H9 (cell line): ENCODE measurements at regions not wholly inside any gene's neighbourhood (a gene's known extent, or its start where the extent isn't known, plus 50 kb on each side); places are given as distances from the start of the nearest gene placed in this dataset.

Experiments
- DNase-seq: peaks from one replicate; pipeline ENCODE4 v3.0.0-alpha.2; 2017
- H2AFZ ChIP-seq: one replicate; pipeline ENCODE4 v1.6.1; 2013; ENCODE audit warnings: mild to moderate bottlenecking, low read length, control low read depth, moderate library complexity
- H2AK5ac ChIP-seq: 2 replicates; pipeline ENCODE4 v1.6.1; 2013; ENCODE audit warnings: low read length, control low read depth, mixed read lengths; ENCODE audit not compliant: insufficient read length
- H2BK120ac ChIP-seq: one replicate; pipeline ENCODE4 v1.6.1; 2013; ENCODE audit warnings: low read depth, mild to moderate bottlenecking, low read length, control low read depth, inconsistent platforms; ENCODE audit not compliant: poor library complexity, severe bottlenecking
- H2BK12ac ChIP-seq: 2 replicates; pipeline ENCODE4 v1.6.1; 2013; ENCODE audit warnings: low read length, control low read depth, mixed read lengths, low read depth; ENCODE audit not compliant: insufficient read length
- H2BK15ac ChIP-seq: 2 replicates; pipeline ENCODE4 v1.6.1; 2013; ENCODE audit warnings: low read depth, low read length, control low read depth
- H2BK20ac ChIP-seq: one replicate; pipeline ENCODE4 v1.6.1; 2013; ENCODE audit warnings: low read depth, mild to moderate bottlenecking, low read length, control low read depth, inconsistent platforms; ENCODE audit not compliant: poor library complexity, severe bottlenecking
- H2BK5ac ChIP-seq: 2 replicates; pipeline ENCODE4 v1.6.1; 2013; ENCODE audit warnings: low read length, control low read depth, mixed read lengths; ENCODE audit not compliant: insufficient read length
- H3K14ac ChIP-seq: 2 replicates; pipeline ENCODE4 v1.6.1; 2013; ENCODE audit warnings: low read length, control low read depth; ENCODE audit not compliant: insufficient read depth
- H3K18ac ChIP-seq: 2 replicates; pipeline ENCODE4 v1.6.1; 2013; ENCODE audit warnings: low read depth, mild to moderate bottlenecking, mixed read lengths, low read length, control low read depth; ENCODE audit not compliant: insufficient read length
- H3K23ac ChIP-seq: 2 replicates; pipeline ENCODE4 v1.6.1; 2013; ENCODE audit warnings: low read length, control low read depth, mixed read lengths, low read depth; ENCODE audit not compliant: insufficient read length
- H3K23me2 ChIP-seq: 2 replicates; pipeline ENCODE4 v1.6.1; 2013; ENCODE audit warnings: low read depth, mild to moderate bottlenecking, mixed read lengths, low read length, control low read depth; ENCODE audit not compliant: insufficient read length, poor library complexity, severe bottlenecking
- H3K27ac ChIP-seq: 2 replicates; pipeline ENCODE4 v1.5.1; 2013; ENCODE audit warnings: low read length, control low read depth, mixed read lengths, low read depth; ENCODE audit not compliant: insufficient read length
- H3K27me3 ChIP-seq: 2 replicates; pipeline ENCODE4 v1.6.1; 2013; ENCODE audit warnings: low read length, control low read depth, inconsistent platforms; ENCODE audit not compliant: insufficient read depth
- H3K4ac ChIP-seq: 2 replicates; pipeline ENCODE4 v1.6.1; 2013; ENCODE audit warnings: low read depth, mild to moderate bottlenecking, control low read depth, inconsistent platforms, low read length, moderate library complexity
- H3K4me1 ChIP-seq: 2 replicates; pipeline ENCODE4 v1.6.1; 2013; ENCODE audit warnings: low read length, control low read depth, inconsistent platforms; ENCODE audit not compliant: insufficient read depth
- H3K4me2 ChIP-seq: 2 replicates; pipeline ENCODE4 v1.6.1; 2013; ENCODE audit warnings: low read length, control low read depth, mixed read lengths; ENCODE audit not compliant: insufficient read length, insufficient read depth
- H3K56ac ChIP-seq: 2 replicates; pipeline ENCODE4 v1.6.1; 2013; ENCODE audit warnings: low read depth, mild to moderate bottlenecking, mixed read lengths, low read length, control low read depth; ENCODE audit not compliant: insufficient read length
- H3K79me1 ChIP-seq: 2 replicates; pipeline ENCODE4 v1.6.1; 2013; ENCODE audit warnings: low read depth, mild to moderate bottlenecking, moderate library complexity, low read length, control low read depth, inconsistent platforms; ENCODE audit not compliant: insufficient read depth, poor library complexity, severe bottlenecking
- H3K79me2 ChIP-seq: 2 replicates; pipeline ENCODE4 v1.6.1; 2013; ENCODE audit warnings: low read length, control low read depth, inconsistent platforms; ENCODE audit not compliant: insufficient read depth
- H3K9ac ChIP-seq: 2 replicates; pipeline ENCODE4 v1.6.1; 2013; ENCODE audit warnings: low read length, control low read depth, mixed read lengths; ENCODE audit not compliant: insufficient read length; ENCODE audit errors: extremely low read depth
- H3K9me3 ChIP-seq: one replicate; pipeline ENCODE4 v1.6.1; 2013; ENCODE audit warnings: low read depth, low read length, inconsistent platforms; ENCODE audit not compliant: control insufficient read depth
- H3T11ph ChIP-seq: one replicate; pipeline ENCODE4 v1.6.1; 2013; ENCODE audit warnings: mild to moderate bottlenecking, low read length, control low read depth, inconsistent platforms
- H4K20me1 ChIP-seq: one replicate; pipeline ENCODE4 v1.6.1; 2013; ENCODE audit not compliant: control insufficient read depth, insufficient read length, insufficient read depth
- H4K5ac ChIP-seq: 2 replicates; pipeline ENCODE4 v1.6.1; 2013; ENCODE audit warnings: low read depth, mild to moderate bottlenecking, mixed read lengths, low read length, control low read depth; ENCODE audit not compliant: insufficient read length
- H4K8ac ChIP-seq: replicated peaks from 2 replicates; pipeline ENCODE4 v1.6.1; 2013; ENCODE audit warnings: low read length, control low read depth, mixed read lengths, low read depth; ENCODE audit not compliant: insufficient read length
- H4K91ac ChIP-seq: 2 replicates; pipeline ENCODE4 v1.6.1; 2013; ENCODE audit warnings: low read depth, mild to moderate bottlenecking, moderate library complexity, mixed read lengths, low read length, control low read depth; ENCODE audit not compliant: insufficient read length
- H3K27ac Mint-ChIP-seq, 3 experiments: 2 replicates in 2 of 3; 3 replicates in 1 of 3; pipeline ENCODE4 v1.8.0; 2020 to 2021; ENCODE audit warnings: mixed read lengths in 3 of 3, mild to moderate bottlenecking in 1 of 3, moderate library complexity in 1 of 3
- H3K27me3 Mint-ChIP-seq: 2 replicates; pipeline ENCODE4 v1.8.0; 2021; ENCODE audit warnings: low read depth, mild to moderate bottlenecking, moderate library complexity, mixed read lengths
- H3K36me3 Mint-ChIP-seq, 3 experiments: 2 replicates in 2 of 3; 3 replicates in 1 of 3; pipeline ENCODE4 v1.8.0; 2020 to 2021; ENCODE audit warnings: low read depth in 3 of 3, mixed read lengths in 3 of 3; ENCODE audit not compliant: insufficient read depth in 1 of 3
- H3K4me1 Mint-ChIP-seq, 2 experiments: 2 replicates each; pipeline ENCODE4 v1.8.0; 2020; ENCODE audit warnings: mixed read lengths in 2 of 2
- H3K4me3 Mint-ChIP-seq, 2 experiments: 2 replicates in 1 of 2; 3 replicates in 1 of 2; pipeline ENCODE4 v1.8.0; 2020 to 2021; ENCODE audit warnings: mild to moderate bottlenecking in 2 of 2, mixed read lengths in 2 of 2, moderate library complexity in 1 of 2
- H3K9me3 Mint-ChIP-seq, 2 experiments: 2 replicates in 1 of 2; 3 replicates in 1 of 2; pipeline ENCODE4 v1.8.0; 2020; ENCODE audit warnings: mild to moderate bottlenecking in 2 of 2, mixed read lengths in 2 of 2, moderate library complexity in 1 of 2
- TF ChIP-seq, protein P1 (sequence below): fragments of 200-600 bp; sonication (generic); conservative IDR thresholded peaks from 3 replicates; pipeline ENCODE4 v1.8.0; 2021; ENCODE audit warnings: antibody characterized with exemption, mild to moderate bottlenecking

DNA sequence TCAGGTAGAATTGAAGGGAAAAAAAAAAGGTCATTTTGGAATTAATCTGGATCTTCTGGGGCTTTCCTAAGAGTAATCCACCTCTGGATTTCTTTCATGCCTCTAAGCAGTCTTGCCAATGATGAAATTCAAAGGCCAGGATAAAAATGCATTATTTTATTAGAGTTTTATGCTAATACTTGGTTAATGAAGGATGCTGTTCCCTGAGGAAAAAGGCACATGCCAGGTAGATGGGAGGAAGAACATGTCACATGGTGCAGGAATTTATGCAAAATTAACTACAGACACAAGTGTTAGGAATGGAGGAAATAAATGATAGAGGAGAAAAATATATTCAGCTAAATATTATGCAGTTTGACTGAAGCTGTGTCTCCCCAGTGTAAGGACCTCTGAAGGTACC is 792.0 kb downstream of the ETS1 start:
- Histone ChIP-seq H2AFZ (no peak overlapping the region), H4K20me1 (no peaks in the 10 kb centered on the region), H3K79me2 (no peaks in the 10 kb centered on the region), H4K91ac (no peak overlapping the region), H3K14ac (no peak overlapping the region), H3K18ac (no peak overlapping the region), H3K27me3 (no peaks in the 10 kb centered on the region), H3K9me3 (no peaks in the 10 kb centered on the region), H3K23me2 (no peaks in the 10 kb centered on the region), H2BK15ac (no peak overlapping the region), H2BK120ac (no peak overlapping the region), H3K23ac (no peak overlapping the region), H3K79me1 (no peaks in the 10 kb centered on the region), H3K9ac (no peak overlapping the region), H2BK5ac (no peak overlapping the region), H2BK20ac (no peak overlapping the region), H4K5ac (no peak overlapping the region), H3K27ac (no peak overlapping the region), H3K4me1 (no peaks in the 10 kb centered on the region; the same call in 1 of the 2 replicates), H3K4ac (no peak overlapping the region), H3K56ac (no peak overlapping the region), H4K8ac (no peak overlapping the region), H2AK5ac (no peak overlapping the region), H3K4me2 (no peak overlapping the region), H3T11ph (no peak overlapping the region), H2BK12ac (no peak overlapping the region)
- TF ChIP-seq, protein P1, sequence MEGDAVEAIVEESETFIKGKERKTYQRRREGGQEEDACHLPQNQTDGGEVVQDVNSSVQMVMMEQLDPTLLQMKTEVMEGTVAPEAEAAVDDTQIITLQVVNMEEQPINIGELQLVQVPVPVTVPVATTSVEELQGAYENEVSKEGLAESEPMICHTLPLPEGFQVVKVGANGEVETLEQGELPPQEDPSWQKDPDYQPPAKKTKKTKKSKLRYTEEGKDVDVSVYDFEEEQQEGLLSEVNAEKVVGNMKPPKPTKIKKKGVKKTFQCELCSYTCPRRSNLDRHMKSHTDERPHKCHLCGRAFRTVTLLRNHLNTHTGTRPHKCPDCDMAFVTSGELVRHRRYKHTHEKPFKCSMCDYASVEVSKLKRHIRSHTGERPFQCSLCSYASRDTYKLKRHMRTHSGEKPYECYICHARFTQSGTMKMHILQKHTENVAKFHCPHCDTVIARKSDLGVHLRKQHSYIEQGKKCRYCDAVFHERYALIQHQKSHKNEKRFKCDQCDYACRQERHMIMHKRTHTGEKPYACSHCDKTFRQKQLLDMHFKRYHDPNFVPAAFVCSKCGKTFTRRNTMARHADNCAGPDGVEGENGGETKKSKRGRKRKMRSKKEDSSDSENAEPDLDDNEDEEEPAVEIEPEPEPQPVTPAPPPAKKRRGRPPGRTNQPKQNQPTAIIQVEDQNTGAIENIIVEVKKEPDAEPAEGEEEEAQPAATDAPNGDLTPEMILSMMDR, result no peak
- 0 out of 5 replicates have a peak, but pooled peaks cover 2 to 7% of the 10 kb centered on the region in 2 experiments for H3K9me3 Mint-ChIP-seq
- H3K4me3 Mint-ChIP-seq, result no peak overlapping the region
- H3K4me1 Mint-ChIP-seq, result peaks cover 8 to 18% of the 10 kb centered on the region in 2 experiments
- H3K36me3 Mint-ChIP-seq, result peaks cover 0 to 6% (median 0%) of the 10 kb centered on the region in 3 experiments; a peak in 3 of 7 replicates
- no peak overlapping the region; a peak in 1 of 7 replicates for H3K27ac Mint-ChIP-seq
- H3K27me3 Mint-ChIP-seq, result no peaks in the 10 kb centered on the region
- DNase-seq, result no peak
